ENCODE measurements at regions not wholly inside any gene's neighbourhood (a gene's known extent, or its start where the extent isn't known, plus 50 kb on each side); places are given as distances from the start of the nearest gene placed in this dataset.
"Not testable (repeated sequence)": the region's sequence is repeated elsewhere in the genome, so short reads cannot be mapped to it uniquely, and the experiment has no call there.

- not testable (repeated sequence) for ATAC-seq, DNase-seq
Measured at GRCh38 chr12:90687682-90688081, 267.3 kb downstream of the CCER1 start.

- ATAC-seq, result no peak
Measured at GRCh38 chr12:90683871-90684270, 271.1 kb downstream of the CCER1 start.

GRCh38 chr12:90682398-90682797 lies 272.6 kb downstream of the CCER1 start:
- DNase-seq, result no peak
- no peak for ATAC-seq

More at GRCh38 chr12:90683871-90684270, 271.1 kb downstream of the CCER1 start:
- no peak for DNase-seq

DNA sequence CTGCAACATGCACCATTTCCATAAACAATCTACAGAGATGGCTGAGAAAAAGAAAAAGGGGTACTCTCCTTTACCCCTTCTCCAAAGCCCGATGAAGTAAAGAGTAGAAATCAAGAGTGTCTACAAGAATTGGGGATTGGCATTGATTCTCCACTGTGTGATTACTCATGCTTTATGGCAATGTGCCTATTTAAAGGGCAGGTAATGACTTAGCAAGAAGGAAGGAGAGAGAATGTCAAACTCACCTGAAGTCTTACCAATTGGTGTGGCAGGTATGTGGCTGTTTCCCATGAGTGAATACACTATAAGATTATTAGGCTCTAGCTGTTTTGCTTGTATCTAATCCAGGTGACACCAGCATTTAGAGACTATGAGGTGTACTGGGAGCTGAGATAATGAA lies 275.3 kb downstream of the CCER1 start:
- ATAC-seq, result no peak
- no peak for DNase-seq

GRCh38 chr12:90677552-90677951 lies 277.4 kb downstream of the CCER1 start:
- ATAC-seq, result no peak
- DNase-seq, result no peak

GRCh38 chr12:90677055-90677454 lies 277.9 kb downstream of the CCER1 start:
- ATAC-seq (no peak), DNase-seq (no peak)

DNA sequence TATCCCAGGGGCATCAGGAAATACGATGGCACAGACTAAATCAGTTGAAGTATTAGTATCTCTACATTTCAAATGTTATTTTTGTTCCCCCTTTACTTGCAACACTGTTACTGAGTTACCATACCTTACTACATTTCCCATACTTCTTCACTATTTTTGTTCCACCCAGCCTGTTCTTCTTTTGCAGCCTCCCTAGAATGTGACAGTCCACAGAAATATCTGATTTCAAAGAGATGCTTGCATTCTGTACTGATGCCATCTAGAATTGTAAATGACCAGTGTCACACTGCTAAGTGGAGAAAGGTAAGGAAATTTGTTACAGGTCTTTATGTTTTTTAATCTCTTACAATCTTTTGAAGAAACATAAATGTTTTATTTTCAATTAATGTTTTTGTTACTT lies 279.9 kb downstream of the CCER1 start:
- ATAC-seq (no peak), DNase-seq (no peak)

DNA sequence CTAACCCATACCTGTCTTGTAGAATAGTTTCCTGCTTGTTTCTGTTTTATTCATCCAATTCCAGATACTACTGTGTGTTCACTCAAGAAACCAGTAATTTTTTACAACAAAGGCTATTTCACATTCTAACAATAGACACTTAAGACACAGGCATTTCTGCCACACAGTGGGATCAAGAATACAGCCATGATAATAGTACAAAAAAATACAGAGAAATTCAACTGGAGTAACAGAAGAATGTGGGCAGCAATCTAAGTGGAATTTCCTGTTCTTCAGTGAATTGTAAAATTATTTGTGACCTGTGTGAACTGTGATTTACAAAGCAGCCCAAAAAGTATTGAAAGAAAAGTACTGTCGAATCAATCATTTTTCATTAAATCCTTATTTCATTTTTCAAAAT lies 282.9 kb downstream of the CCER1 start:
- ATAC-seq, result no peak
- no peak for DNase-seq

DNA sequence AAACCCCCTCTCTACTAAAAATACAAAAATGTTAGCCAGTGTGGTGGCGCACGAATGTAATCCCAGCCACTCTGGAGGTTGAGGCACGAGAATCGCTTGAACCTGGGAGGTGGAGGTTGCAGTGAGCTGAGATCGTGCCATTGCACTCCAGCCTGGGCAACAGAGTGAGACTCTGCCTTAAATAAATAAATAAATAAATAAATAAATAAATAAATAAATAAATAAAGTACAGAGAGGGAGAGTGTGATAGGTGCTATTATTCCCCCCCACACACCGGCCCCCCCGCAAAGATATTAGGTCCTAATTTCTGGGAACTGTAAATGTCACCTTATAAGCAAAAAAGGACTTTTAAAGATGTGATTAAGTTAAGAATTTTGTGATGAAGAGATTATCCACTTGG lies 291.0 kb downstream of the CCER1 start:
- not testable (repeated sequence) for DNase-seq, ATAC-seq

DNA sequence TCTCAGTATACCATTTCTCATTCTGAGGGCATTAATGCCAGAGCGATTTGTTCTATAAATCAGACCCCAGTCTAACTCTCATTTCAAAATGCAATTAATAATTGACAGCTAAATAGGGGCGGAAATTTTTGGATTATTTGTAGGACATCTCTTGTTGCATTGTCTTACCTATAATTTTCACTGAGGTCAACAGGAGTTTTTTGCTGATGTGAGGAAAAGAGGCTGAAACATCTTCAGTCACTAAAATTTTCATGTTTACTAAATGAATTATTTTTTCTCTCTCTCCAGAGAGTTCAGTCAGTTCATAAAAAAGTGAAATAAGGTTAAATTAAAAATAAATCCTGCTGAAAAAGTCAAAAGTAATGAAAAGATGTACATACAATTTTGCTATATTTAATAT lies 295.9 kb downstream of the CCER1 start:
- DNase-seq, result no peak
- no peak for ATAC-seq

DNA sequence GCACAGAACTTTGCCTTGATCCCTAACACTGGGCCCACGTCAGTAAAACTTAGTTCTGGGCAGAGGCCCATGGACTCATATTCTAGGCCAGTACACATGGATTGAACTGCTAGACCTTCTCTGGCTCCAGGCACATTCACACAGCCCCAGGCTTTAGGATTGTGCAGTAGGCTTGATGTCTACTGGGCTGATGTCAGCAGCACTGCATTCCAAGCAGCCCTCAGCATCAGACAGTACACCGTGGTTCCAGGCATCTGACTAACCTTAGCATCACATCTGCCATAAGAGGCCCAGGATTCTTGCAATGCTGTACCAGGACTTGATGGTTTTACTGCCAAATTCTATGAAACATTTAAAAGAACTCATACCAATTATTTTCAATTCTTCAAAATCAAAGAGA lies 301.9 kb downstream of the CCER1 start:
- DNase-seq (no peak), ATAC-seq (no peak)

GRCh38 chr12:90652280-90652679 lies 302.7 kb downstream of the CCER1 start:
- no peak for DNase-seq
- no peak for ATAC-seq

DNA sequence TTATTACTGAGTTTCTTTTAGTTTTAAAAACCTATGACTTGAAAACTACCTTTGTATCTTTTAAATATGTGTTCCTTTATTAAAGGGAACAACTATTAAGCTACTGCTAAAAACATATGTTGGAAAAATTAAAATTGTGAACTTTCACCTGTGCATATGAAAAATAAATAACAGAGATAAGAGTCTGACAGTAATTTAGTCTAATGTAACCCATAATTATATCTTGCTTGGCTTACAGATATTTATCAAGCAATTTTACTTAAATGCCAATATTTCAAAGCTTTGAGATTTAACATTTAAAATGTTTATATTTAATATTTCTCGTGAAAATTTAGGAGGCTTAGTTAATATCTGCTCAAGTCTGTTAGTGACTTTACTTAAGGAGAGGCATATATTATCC lies 309.8 kb downstream of the CCER1 start:
- ATAC-seq (no peak), DNase-seq (no peak)

GRCh38 chr12:90631591-90632212 lies 323.3 kb downstream of the CCER1 start:
- DNase-seq (no peak), ATAC-seq (no peak)

GRCh38 chr12:90630006-90630405 lies 325.0 kb downstream of the CCER1 start:
- DNase-seq, result no peak
- no peak for ATAC-seq

DNA sequence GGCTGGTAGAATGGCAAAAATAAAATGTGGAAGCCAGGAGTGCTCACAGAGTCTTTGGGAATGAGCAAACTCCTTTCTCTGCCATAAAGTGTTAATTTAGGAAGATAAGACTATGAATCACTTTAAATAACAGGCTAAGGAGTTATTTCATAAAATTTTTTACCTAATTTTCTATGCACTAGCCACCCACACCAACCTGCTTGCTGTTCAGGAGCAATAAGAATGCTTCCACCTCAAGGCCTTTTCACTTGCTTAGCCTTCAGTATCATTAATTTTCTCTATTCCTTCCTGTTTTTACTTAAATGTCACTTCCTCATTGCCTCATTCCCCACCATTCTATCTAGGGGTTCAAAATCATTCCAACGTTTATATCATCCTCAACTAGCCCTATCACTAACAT lies 326.8 kb downstream of the CCER1 start:
- no peak for DNase-seq
- no peak for ATAC-seq

- no peak for DNase-seq
- ATAC-seq, result no peak
Measured at GRCh38 chr12:90627180-90627896, 327.6 kb downstream of the CCER1 start.

DNA sequence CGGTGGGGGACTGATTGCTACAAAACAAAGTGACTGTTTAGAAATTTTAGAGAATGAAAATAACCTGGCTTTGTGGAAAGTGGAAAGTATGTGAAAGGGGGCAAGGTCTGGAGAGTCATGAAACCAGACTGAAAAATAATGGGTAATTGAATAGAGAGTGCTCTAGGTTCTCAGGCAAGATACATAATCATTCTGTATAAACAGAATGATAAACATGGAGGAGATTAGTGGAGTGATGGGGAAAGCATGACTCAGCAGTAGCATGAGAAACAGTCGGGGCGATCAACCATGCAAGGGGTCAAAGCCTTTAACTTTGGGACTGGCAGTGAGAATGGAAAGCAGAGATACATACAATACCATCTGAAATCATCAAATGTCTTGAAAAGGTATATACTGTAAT lies 332.5 kb downstream of the CCER1 start:
- no peak for DNase-seq
- ATAC-seq, result no peak

GRCh38 chr12:90621927-90622326 lies 333.0 kb downstream of the CCER1 start:
- ATAC-seq (no peak), DNase-seq (no peak)

DNA sequence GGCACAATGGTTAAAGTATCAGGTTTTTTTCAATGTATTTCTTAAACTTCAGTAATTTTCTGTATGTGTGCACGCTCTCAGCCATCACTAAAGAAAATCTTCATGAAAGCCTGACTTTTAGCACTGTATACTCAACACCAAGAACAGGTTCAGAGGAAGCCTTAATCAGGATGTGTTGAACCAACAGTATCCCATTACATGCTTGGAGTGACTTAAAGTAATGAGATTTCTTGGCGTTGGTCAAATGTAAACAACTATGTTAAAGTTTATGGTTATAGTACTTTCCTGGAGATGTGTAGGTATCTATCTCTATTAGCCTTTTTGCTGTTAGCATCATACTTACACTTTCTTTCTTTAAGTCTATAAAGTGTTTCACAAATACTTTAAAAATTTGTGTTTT lies 335.0 kb downstream of the CCER1 start:
- ATAC-seq, result no peak

GRCh38 chr12:90618586-90618985 lies 336.4 kb downstream of the CCER1 start:
- DNase-seq, result no peak
- no peak for ATAC-seq

More for the DNA sequence above, 335.0 kb downstream of the CCER1 start:
- no peak for DNase-seq

DNA sequence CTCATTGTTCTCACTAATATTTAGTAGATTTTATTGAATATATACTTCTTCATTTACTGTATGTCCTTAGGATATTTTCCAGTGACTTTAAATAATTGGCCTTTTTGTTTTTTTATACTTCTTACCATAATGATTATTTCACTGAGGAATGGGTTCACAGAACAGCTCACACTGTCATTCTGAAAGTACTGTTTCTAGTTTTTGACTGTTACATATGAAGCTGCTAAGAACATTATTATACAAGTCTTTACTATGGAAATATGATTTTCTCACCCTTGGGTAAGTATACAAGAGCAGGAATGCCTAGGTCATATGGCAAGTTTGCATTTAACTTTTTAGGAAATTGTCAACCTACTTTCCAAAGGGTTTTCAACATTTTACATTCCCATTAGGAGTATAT lies 343.1 kb downstream of the CCER1 start:
- no peak for ATAC-seq
- no peak for DNase-seq

- ATAC-seq (peak; percentile 23), DNase-seq (no peak)
Measured at GRCh38 chr12:90611048-90611447, 343.9 kb downstream of the CCER1 start.
